HG03196 (cell line): ENCODE measurements at regions not wholly inside any gene's neighbourhood (a gene's known extent, or its start where the extent isn't known, plus 50 kb on each side); places are given as distances from the start of the nearest gene placed in this dataset.

Experiments used
- ATAC-seq: cut with Tn5 transposase; IDR thresholded peaks from one replicate; pipeline ENCODE4 v1.9.1; 2021; ENCODE audit not compliant: unreplicated experiment

GRCh38 chr10:8527773-8528172 is 473.3 kb downstream of the GATA3 start:
- ATAC-seq: no peak

DNA sequence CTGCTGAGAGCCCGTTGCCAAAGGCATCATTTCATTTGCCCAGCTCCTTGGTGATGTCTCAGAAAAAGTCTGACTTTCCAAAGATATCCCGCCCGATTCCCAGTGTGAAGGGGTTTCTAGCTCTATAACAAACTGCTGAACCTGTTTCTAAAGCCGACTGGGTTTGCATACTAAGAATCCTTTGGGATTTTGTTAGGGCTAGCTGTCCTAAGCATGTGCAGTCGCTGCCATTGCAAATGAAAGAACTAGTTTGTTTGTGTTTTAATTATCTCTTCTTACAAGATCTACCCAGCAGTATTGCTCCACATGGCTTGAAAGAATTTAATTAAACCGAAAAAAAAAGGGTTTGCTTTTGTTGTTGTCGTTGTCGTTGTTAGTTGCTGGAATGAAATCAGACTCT is 476.6 kb downstream of the GATA3 start:
- no peak for ATAC-seq

GRCh38 chr10:8532647-8533046 is 478.2 kb downstream of the GATA3 start:
- no peak for ATAC-seq

DNA sequence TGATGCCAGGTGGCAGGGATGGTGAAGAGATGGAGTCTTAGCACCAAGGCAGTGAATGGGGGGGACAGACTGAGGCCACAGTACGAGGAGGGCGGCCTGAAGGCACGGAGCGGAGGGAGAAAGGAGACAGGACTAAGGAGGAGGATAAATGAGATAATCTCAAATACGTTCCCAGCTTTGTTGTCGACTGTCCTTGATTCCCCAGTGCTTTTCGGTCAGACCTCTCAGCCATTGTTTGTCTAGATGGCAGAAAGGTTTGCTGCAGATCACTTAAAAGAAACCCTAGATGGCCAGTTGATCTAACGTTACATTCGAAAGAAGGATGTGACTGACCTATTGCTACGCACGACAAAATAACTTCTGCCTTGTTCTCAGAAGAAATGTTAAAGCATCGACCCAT is 479.0 kb downstream of the GATA3 start:
- ATAC-seq: no peak

- no peak for ATAC-seq
These were observed 479.6 kb downstream of the GATA3 start for GRCh38 chr10:8534096-8534495.

GRCh38 chr10:8534891-8535290 is 480.4 kb downstream of the GATA3 start:
- ATAC-seq: no peak

- no peak for ATAC-seq
These were observed 484.6 kb downstream of the GATA3 start for GRCh38 chr10:8539056-8539455.

GRCh38 chr10:8543361-8544056 is 489.0 kb downstream of the GATA3 start:
- ATAC-seq: no peak

DNA sequence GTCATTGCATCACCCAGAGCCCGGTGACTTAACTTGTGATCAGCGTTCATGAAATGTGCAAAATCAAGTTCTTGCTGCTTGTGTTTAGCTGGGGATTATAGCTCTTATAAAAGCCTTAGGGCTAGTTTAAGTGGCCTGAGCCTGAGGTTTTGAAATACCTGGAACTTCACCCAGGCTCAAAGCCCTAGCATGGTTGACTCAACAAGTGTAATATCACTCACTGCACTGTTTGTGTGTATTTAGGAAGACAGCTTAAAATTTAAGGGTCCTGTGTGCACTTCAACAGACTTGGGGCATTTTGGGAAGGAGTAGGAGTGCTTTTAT is 489.5 kb downstream of the GATA3 start:
- no peak for ATAC-seq

GRCh38 chr10:8544500-8544899 is 490.0 kb downstream of the GATA3 start:
- no peak for ATAC-seq

GRCh38 chr10:8554574-8554973 is 500.1 kb downstream of the GATA3 start:
- no peak for ATAC-seq

DNA sequence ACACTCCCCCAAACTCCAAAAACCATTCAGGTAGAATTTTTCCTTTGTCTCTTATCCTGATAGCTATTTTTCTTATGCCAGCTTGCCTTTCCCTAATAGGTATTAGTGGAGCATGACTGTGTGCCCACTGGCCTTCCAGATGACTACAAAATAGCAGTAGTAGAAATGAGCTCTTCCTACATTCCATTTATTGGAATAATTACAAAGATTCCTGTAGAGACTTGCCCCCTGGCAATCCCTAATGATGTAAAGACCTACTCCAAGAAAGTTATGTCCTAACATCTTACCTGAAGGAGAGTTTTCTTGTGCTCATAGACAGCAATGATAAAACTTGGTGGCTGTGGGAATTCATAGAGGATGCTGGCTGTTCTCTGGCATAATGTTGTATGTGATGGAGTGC is 501.8 kb downstream of the GATA3 start:
- ATAC-seq: no peak

DNA sequence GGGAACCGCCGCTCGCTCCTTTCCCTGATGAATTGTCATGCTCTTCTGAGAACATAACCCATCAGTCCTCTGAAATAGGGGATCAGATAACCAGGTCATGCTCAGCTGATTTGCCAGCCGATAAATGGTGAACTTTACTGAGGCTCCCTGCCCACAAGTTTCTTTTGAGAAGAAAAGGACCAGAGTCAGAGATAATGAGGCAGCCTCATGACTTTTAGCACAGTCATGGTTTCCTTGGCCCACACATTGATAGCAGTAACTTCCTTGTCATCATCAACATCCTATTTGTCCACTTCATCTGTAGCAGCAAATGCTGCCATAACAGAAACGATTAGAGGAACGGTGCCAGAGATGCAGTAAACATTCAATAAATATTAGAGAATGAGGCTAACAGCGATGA is 509.0 kb downstream of the GATA3 start:
- ATAC-seq: no peak

- no peak for ATAC-seq
These were observed 512.2 kb downstream of the GATA3 start for GRCh38 chr10:8566737-8567136.

DNA sequence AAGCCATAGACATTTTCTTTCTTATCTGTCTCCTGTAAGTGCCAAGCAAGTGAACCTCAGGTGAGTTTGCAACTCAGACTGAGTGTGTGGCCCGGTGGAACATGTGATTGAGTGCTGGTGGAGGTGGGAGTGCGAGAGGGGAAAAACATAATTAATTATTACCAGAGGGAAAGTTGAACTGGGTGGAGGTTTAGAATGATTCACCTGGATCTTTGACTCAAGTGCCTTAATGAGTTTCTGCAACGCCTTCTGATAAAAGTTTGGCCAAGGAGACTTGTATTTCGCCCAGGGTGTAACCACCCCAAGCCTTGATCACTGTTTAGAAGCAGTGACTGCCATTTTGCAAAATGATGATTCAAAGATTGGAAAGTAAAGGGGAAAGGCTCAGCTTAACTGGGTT is 513.9 kb downstream of the GATA3 start:
- no peak for ATAC-seq

DNA sequence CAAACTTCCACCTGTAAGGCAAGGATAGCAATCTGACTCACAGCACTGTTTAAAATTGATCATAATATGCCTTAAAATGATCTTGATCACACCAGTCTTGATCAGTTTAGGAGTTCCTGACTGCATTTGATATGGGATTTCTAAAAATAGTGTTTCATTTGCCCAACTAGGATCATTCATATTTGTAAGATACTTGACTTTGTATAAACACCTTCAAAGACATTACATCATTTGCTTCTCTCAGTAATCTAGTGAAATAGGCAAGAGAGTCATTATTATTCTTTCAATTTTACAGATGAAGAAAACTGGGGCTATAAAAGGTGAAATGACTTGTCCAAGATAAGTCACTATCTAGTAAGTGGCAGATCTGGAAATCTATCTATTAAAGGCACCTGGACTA is 521.1 kb downstream of the GATA3 start:
- ATAC-seq: no peak

DNA sequence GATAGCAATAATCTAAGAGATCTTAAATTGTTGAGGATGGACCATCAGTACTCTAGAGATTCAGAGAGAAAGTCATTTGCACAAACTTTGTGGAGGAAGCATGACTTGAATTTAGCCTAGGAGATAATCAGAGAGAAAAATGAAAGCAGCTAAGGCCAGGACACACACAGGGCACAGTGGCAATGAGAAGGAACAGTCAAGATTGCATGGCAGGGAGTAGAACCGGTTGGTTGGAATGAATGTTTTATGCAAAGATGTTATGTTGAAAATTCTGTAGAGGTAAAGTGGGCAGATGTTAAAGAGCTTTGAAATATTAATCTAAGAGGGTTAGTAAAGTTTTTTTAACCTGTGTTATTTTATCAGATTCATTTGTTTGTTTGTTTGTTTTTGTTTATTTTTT is 521.8 kb downstream of the GATA3 start:
- ATAC-seq: no peak

GRCh38 chr10:8576911-8577310 is 522.4 kb downstream of the GATA3 start:
- ATAC-seq: no peak

DNA sequence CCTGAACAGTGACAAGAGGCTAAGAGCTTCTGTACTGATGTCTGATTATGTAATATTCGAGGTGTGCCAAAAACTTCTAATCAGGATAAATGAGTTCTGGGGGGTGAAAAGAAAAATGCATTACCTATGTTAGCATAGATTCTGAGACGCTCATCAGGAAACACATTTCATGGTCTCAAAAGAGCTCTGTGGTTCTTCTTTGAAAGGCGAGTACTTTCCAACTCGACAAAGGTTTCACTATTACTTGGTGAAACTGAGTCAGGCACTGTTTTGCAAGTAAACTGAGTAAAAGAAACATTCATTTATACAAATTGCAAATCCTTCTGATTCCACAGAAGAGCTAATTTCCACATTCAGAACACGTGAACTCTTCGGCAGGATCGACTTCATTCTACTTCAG is 523.2 kb downstream of the GATA3 start:
- ATAC-seq: no peak

- ATAC-seq: no peak
These were observed 527.2 kb downstream of the GATA3 start for GRCh38 chr10:8581521-8582225.

DNA sequence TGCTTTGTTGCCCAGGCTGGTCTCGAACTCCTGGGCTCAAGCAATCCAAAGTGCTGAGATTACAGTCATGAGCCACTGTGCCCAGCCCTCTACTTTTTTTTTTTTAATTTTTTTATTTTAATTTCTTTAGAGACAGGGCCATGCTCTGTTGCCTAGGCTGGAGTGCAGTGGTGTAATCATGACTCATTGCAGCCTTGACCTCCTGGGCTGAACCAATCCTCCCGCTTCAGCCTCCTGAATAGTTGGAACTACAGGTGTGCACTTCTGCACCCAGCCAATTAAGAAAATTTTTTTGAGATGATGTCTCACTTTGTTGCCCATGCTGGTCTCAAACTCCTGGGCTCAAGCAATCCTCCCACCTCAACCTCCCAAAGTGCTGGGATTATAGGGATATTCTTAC is 528.6 kb downstream of the GATA3 start:
- ATAC-seq: no peak

- ATAC-seq: no peak
These were observed 530.2 kb downstream of the GATA3 start for GRCh38 chr10:8584666-8585065.

DNA sequence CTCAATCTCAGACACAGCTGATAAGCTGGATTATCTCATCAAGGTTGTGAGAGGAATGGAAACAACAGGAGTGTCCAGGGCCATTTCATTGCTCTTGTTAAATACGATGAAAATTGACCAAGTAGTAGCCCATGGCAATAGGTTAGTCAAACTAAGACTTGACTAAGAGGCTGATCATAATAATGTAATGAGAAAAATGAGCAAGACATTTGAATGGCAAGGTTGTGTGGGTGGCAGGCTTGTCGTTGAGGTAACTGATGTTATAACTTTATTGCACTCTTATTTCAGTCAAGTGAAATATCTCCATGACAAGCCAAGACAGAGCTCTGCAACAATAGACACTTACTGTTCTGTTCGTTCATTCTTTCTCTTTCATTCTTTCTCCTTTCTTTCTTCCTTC is 532.0 kb downstream of the GATA3 start:
- ATAC-seq: no peak
